GM19455 (cell line): ENCODE measurements at regions not wholly inside any gene's neighbourhood (a gene's known extent, or its start where the extent isn't known, plus 50 kb on each side); places are given as distances from the start of the nearest gene placed in this dataset.
"Not testable (repeated sequence)": the region's sequence is repeated elsewhere in the genome, so short reads cannot be mapped to it uniquely, and the experiment has no call there.

Experiments used
- ATAC-seq: cut with Tn5 transposase; IDR thresholded peaks from one replicate; pipeline ENCODE4 v1.9.1; 2021; ENCODE audit not compliant: unreplicated experiment

DNA sequence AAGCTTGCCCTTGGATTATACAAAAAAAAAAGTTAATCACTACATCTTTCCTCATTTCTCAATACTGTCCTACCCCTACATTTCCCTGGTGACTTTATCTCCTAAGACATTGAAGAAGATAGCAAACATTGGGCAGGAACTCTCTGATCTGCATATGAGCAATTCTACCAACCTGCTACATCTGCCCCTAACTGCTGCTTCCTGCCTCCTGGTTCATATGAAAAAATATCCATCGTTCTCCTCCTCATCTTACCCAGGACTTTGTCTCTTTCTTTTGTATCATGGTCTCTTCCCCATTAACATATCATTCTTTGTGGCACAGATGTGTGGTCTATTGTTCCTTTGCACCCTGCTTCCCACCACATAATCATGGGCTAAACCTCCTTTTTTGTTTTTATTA, 139.7 kb upstream of the PCGF5 start:
- ATAC-seq: no peak

DNA sequence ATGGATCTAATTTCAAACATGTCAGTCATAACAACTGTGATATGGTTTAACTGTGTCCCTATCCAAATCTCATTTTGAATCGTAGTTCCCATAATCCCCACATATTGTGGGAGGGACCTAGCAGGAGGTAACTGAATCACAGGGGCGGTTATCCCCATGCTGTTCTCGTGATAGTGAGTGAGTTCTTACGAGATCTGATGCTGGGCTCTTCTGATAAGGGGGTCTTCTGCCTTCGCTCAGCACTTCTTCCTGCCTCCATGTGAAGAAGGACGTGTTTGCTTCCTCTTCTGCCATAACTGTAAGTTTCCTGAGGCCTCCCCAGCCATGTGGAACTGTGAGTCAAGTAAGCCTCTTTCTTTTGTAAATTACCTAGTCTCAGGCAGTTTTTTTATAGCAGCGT, 138.0 kb upstream of the PCGF5 start:
- no peak for ATAC-seq

DNA sequence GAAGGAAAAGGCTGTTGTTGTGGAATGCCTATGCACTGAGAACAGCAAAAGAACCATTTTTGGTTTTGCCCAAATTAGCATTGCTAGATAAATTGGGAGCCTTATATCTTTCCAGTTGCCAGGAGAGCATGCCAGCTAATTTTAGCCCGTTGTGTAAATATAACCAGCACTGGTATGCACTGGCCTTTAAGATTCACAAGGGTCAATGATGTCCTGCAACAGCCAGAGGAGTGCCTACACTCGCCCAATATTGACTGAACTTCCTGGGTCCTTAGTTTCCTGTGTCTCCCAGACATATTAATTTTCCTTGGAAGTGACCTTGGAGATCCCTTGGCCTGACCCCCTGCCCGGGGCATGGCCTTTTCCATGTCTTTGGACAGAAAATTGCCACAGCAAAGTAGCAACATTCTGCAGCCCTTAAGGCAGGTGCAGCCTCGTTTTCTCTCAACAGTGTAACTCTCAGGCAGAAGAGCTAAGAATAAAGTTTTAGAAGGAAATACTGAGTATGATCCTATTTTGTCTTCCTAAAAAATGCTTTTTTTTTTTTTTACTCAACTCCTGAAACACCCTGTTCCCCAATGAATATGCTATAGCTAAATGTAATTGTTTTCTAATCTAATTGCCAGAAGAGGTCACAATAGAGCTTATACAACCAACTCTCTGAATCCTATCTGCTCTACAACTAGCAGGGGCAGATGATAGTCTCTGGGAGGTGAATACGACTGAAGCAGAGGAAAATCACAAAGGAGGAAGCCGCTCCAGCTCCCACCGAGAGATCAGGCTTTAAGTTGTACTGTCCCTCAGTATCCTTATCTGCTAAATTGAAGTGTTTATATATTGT, 131.9 kb upstream of the PCGF5 start:
- ATAC-seq: no peak

DNA sequence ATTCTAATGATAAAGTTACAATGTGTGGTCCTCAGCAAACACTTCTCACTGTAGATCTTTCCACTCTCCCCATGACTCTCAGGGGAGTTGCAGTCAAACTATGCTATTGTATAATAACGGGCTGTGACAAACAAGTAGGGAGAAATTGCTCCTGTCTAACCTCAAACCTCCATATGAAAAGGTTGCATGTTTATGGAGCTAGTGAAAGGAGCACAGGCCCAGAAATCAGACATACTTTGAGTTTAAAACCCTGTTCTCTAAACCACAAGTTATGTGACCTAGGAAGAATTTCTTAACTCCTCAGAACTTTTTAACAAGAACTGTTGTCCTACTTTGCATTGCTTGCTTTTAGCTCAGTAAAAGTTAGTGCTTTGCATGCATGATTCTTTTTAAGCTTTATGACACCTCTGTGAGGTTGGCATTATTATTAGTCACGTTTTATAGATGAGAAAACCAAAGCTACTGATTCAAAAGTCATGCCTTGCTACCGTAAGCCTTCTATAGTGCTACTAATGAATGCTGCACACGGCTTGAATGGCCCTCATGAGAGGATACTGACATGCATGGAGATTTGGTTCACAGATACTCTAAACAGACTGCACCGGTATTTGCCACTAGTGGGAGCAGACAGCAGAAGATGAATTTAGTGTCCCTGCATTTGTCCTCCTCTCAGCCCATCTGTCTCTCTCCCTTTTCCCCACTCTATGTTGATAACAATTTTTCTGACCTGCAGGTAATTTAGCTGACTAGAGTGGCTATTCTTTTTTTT, 129.5 kb upstream of the PCGF5 start:
- no peak for ATAC-seq

GRCh38 chr10:91091780-91092179, 128.7 kb upstream of the PCGF5 start:
- no peak for ATAC-seq

GRCh38 chr10:91096274-91096673, 124.2 kb upstream of the PCGF5 start:
- no peak for ATAC-seq

DNA sequence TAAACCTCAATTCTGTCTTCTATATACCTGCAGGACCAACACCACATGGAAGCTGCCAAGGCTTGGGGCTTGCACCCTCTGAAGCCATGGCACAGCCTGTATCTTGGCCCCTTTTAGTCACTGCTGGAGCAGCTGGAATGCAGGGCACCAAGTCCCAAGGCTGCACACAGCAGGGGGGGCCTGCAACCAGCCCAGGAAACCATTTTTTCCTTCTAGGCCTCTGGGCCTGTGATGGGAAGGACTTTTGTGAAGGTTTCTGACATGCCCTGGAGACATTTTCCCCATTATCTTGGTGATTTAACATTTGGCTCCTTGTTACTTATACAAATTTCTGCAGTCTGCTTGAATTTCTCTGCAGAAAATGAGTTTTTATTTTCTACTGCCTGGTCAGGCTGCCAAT, 123.2 kb upstream of the PCGF5 start:
- no peak for ATAC-seq

DNA sequence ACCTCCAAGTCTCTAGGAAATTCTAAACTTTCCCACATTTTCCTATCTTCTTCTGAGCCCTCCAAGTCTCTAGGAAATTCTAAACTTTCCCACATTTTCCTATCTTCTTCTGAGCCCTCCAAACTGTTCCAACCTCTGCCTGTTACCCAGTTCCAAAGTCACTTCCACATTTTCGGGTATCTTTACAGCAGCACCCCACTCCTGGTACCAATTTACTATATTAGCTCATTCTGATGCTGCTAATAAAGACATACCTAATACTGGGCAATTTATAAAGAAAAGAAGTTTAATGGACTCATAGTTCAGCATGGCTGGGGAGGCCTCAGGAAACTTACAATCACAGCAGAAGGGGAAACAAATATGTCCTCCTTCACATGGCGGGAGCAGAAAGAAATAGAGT, 122.4 kb upstream of the PCGF5 start:
- ATAC-seq: not testable (repeated sequence)

- peak; percentile 63 for ATAC-seq
These were observed 116.9 kb upstream of the PCGF5 start for GRCh38 chr10:91103384-91104192.

GRCh38 chr10:91104193-91105041, 116.0 kb upstream of the PCGF5 start:
- ATAC-seq: peak; percentile 48

DNA sequence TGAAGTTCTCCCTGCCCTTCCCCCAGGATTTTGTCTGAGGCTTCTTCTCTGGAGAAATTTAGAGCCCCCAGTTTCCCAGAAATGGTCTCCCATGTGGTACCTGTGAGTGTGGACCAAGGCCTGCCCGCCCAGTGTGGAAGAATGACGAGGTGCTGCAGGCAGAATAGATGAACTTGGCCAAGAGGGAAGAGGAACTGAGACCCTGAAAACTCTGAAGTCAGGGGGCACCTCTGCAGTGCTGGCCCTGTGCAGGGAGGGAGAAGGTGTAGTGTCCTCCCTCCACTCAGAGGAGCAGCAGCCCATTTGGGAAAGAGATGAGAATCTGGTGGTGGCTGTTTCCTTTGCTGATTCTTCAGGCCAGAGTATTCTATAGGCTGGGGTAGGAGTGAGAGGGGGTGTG, 115.2 kb upstream of the PCGF5 start:
- peak; percentile 9 for ATAC-seq

DNA sequence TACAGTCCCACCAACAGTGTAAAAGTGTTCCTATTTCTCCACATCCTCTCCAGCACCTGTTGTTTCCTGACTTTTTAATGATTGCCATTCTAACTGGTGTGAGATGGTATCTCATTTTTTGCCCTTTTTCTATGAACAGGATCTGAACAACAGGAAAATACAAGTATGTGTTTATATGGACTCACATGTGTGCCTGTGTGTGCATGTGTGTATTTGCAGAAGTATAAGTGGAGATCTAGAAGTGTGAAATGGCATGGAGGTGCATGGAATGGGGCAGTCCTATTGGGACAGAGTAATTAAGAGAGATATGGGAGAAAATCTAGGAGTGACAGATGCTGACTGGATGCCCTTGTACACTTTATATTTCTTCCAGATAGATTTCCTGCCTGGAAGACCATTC, 111.6 kb upstream of the PCGF5 start:
- ATAC-seq: no peak

GRCh38 chr10:91111060-91111459, 109.4 kb upstream of the PCGF5 start:
- no peak for ATAC-seq

- ATAC-seq: no peak
These were observed 104.7 kb upstream of the PCGF5 start for GRCh38 chr10:91115618-91116390.

GRCh38 chr10:91117505-91117904, 103.0 kb upstream of the PCGF5 start:
- no peak for ATAC-seq

DNA sequence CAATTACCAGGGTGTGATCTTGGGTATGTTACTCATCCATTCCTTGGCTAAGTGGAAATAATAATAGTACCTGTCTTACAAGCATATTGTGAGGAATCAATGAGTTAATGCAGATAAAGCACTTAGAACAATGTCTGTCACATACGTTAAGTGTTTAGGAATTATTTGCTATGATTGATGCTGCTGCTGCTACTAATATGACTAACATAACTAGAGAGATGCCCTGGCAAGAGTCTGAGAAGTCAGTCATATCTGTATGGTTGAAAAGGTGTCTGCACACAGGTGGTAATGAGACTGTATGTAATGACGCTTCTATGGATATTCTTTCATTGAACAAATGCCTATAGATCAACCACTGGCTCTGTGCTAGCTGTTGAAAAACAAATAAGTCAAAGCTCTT, 100.1 kb upstream of the PCGF5 start:
- ATAC-seq: no peak

DNA sequence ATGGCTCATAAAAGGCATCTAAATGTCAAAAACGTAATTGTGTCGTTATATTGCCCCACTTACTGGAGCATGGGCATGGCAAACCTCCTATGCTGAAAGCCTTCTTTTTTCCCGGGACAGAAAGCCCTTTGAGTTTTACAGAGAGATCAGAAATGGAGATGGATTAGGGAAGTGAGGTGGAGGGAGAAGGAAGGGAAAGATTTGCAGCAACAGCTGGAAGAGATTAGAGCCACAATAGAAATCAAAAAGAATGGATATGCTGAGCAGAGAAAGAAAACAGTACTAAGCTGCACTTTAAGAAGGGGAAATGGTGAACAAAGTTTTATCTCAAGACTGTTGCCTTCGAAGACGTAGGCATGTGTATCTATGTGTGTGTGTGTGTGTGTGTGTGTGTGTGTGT, 97.2 kb upstream of the PCGF5 start:
- ATAC-seq: no peak

DNA sequence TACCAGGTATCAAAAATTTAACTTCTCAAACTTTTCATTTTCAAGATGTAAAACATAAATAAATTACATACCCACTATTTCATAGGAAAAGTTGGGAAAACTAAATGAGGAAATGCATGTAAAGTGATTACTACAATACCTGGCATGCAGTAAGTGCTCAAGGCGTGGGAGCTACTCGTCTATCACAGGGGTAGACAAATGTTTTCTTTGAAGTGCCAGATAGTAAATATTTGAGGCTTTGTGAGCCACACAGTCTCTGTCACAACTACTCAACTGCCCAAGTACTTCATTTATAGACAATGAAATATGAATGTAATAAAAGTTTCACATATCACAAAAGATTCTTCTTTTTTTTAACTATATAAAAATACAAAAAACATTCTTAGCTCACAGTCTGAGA, 96.4 kb upstream of the PCGF5 start:
- ATAC-seq: no peak

DNA sequence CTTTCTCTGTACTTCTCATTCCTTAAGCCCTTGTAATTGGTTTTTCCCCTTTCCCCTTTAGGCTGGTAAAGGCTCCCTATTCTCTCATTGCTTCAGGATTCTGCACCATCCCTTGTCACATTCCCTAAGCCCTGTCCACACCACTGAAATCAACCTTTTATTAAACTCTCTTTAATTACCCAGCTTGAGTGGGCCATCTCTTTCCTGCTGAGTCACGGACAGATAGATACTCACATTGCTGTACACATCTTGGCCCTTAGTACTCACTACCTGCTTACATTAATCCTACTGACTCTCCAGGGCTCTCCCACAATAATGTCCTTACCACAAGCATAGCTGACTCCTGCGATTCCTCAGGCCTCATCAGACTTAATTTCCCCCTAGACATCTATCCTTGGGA, 94.0 kb upstream of the PCGF5 start:
- ATAC-seq: no peak
